Rectal smooth muscle tissue (tissue), 1 donor: ENCODE measurements at regions not wholly inside any gene's neighbourhood (a gene's known extent, or its start where the extent isn't known, plus 50 kb on each side); places are given as distances from the start of the nearest gene placed in this dataset.

ENCODE experiments used
- H3K27ac ChIP-seq: one replicate; pipeline ENCODE4 v1.7.0; 2013; ENCODE audit warnings: low read depth, low read length, inconsistent platforms
- H3K27me3 ChIP-seq: one replicate; pipeline ENCODE4 v1.7.0; 2013; ENCODE audit warnings: low read length; ENCODE audit not compliant: control insufficient read depth, insufficient read depth
- H3K36me3 ChIP-seq: one replicate; pipeline ENCODE4 v1.7.0; 2013; ENCODE audit warnings: low read length; ENCODE audit not compliant: control insufficient read depth, insufficient read depth
- H3K4me1 ChIP-seq: one replicate; pipeline ENCODE4 v1.7.0; 2013; ENCODE audit warnings: low read length; ENCODE audit not compliant: control insufficient read depth, insufficient read depth
- H3K4me3 ChIP-seq: one replicate; pipeline ENCODE4 v1.7.0; 2013; ENCODE audit warnings: low read length
- H3K9ac ChIP-seq: one replicate; pipeline ENCODE4 v1.7.0; 2013; ENCODE audit warnings: low read length

- Histone ChIP-seq H3K4me3 (no peak overlapping the region), H3K36me3 (no peaks in the 10 kb centered on the region), H3K9ac (no peak overlapping the region), H3K27ac (no peak overlapping the region), H3K4me1 (no peaks in the 10 kb centered on the region), H3K27me3 (no peaks in the 10 kb centered on the region)
Observed at GRCh38 chr1:244205171-244205570, 154.1 kb downstream of the ZBTB18 start.

DNA sequence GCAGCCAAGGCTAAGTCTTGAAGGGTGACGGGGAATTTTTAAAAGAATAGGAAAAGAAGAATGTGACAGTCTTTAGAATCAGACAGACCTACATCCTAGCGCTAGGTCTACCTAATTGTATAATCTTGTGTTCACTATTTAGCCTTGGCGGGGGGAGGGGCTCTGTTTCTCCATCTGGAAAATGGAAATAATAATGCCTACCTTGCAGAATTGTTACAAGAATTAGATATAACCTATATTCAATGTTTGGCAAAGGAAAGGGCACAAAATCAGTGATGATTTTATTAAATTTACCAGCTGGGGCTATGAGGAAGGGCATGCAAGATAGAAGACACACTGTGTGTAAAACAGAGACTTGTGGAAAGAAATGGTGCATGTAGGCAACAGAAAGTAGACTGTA lies 154.8 kb downstream of the ZBTB18 start:
- Histone ChIP-seq H3K4me3 (no peak overlapping the region), H3K4me1 (no peaks in the 10 kb centered on the region), H3K9ac (no peak overlapping the region), H3K27ac (no peak overlapping the region), H3K27me3 (no peaks in the 10 kb centered on the region), H3K36me3 (no peaks in the 10 kb centered on the region)

DNA sequence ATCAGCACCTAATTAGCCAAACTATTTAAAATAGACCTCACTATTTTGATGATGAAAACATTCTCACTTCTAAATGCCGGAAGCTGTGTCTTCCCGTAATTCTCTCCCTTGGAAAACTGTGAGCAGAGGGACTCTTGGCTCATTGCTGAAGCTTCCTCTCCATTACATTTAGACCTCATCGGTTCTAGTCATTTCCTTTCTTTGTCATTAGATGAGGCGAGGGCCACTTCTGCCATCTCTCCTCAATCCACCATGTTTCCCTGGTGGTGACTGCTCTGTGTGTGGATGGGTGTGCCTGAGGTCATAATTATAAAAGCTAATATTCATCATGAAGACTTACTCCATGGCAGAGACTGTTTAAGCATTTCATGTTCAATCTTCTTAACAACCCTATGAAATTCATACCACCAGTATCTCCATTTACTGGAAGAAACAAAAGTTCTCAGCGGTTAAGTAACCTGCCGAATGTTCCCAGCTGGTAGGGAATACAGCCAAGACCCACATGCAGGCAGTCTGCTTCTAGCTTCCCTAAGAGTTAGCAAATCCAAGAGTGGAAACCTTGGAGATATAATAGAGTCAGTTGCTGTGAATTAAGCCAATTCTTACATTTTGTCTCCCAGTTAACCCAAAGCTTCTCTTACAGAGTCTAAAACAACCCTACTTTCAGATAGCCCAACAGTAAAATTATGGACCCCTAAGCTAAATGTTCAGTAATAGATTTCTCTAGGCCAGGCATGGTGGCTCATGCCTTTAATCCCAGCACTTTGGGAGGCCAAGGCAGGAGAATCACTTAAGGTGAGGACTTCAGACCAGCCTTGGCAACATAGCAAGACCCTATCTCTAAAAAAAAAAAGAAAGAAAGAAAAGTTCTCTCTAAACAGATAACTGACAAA lies 156.2 kb downstream of the ZBTB18 start:
- no peak overlapping the region for H3K9ac ChIP-seq

GRCh38 chr1:244207935-244208244 lies 156.8 kb downstream of the ZBTB18 start:
- Histone ChIP-seq H3K27me3 (no peaks in the 10 kb centered on the region), H3K36me3 (no peaks in the 10 kb centered on the region), H3K9ac (no peak overlapping the region), H3K4me3 (no peak overlapping the region), H3K4me1 (no peaks in the 10 kb centered on the region), H3K27ac (no peak overlapping the region)

More for the DNA sequence above, 156.2 kb downstream of the ZBTB18 start:
- H3K36me3 ChIP-seq = no peaks in the 10 kb centered on the region
- H3K27me3 ChIP-seq = no peaks in the 10 kb centered on the region
- H3K4me3 ChIP-seq = no peak overlapping the region
- H3K27ac ChIP-seq = no peak overlapping the region
- no peaks in the 10 kb centered on the region for H3K4me1 ChIP-seq

- Histone ChIP-seq H3K27me3 (no peaks in the 10 kb centered on the region), H3K27ac (no peak overlapping the region), H3K4me1 (no peaks in the 10 kb centered on the region), H3K9ac (no peak overlapping the region), H3K36me3 (no peaks in the 10 kb centered on the region), H3K4me3 (no peak overlapping the region)
Observed at GRCh38 chr1:244209955-244210354, 158.9 kb downstream of the ZBTB18 start.

GRCh38 chr1:244210884-244211558 lies 159.9 kb downstream of the ZBTB18 start:
- Histone ChIP-seq H3K9ac (no peak overlapping the region), H3K27ac (no peak overlapping the region), H3K36me3 (no peaks in the 10 kb centered on the region), H3K4me3 (no peak overlapping the region), H3K4me1 (no peaks in the 10 kb centered on the region), H3K27me3 (no peaks in the 10 kb centered on the region)

- no peak overlapping the region for H3K27ac ChIP-seq
- H3K4me1 ChIP-seq = no peaks in the 10 kb centered on the region
- no peak overlapping the region for H3K4me3 ChIP-seq
- H3K36me3 ChIP-seq = no peaks in the 10 kb centered on the region
- H3K27me3 ChIP-seq = no peaks in the 10 kb centered on the region
- no peak overlapping the region for H3K9ac ChIP-seq
Observed at GRCh38 chr1:244211559-244211944, 160.5 kb downstream of the ZBTB18 start.

- H3K4me3 ChIP-seq = no peak overlapping the region
Observed at GRCh38 chr1:244212219-244212618, 161.1 kb downstream of the ZBTB18 start.

DNA sequence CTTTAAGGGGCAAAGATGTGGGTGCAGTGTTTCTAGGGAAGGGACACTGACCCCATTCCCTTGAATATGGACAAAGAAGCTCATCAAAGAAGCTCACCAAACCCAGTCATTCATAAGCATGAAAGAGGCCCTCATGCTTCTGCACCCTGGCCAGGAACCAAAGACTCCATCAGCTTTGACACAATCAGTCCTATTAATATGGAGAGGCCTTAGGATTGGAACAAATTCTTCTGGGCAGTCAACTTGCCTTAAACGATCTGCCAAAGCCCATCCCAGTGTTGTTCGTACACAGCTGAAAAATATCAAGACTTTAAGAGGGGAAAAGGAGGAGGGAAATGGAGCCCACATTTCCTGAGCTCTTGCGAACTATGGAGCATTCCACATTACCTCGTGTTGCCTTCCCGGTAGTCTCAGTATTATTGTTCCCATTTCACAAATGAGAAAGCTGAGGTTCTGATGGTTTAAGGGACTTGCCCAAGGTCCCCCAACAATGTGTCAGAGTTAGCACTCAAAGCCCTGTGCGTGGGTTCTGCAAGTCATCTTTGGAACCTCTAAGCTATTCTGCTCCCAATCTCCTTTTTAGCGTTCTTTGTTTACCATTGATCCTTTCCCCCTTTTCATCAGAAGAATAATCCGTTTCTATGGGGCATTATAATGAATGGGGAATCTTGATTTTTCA lies 161.9 kb downstream of the ZBTB18 start:
- H3K4me3 ChIP-seq = no peak overlapping the region
- H3K27ac ChIP-seq = no peak overlapping the region

More at GRCh38 chr1:244212219-244212618, 161.1 kb downstream of the ZBTB18 start:
- no peak overlapping the region for H3K27ac ChIP-seq
- no peak overlapping the region for H3K9ac ChIP-seq
- no peaks in the 10 kb centered on the region for H3K4me1 ChIP-seq
- no peaks in the 10 kb centered on the region for H3K27me3 ChIP-seq
- H3K36me3 ChIP-seq = no peaks in the 10 kb centered on the region

GRCh38 chr1:244214009-244214967 lies 163.2 kb downstream of the ZBTB18 start:
- H3K27me3 ChIP-seq = no peaks in the 10 kb centered on the region
- H3K36me3 ChIP-seq = no peaks in the 10 kb centered on the region
- no peak overlapping the region for H3K4me3 ChIP-seq
- no peak overlapping the region for H3K9ac ChIP-seq
- no peaks in the 10 kb centered on the region for H3K4me1 ChIP-seq
- no peak overlapping the region for H3K27ac ChIP-seq

More for the DNA sequence above, 161.9 kb downstream of the ZBTB18 start:
- Histone ChIP-seq H3K27me3 (no peaks in the 10 kb centered on the region), H3K9ac (no peak overlapping the region), H3K36me3 (no peaks in the 10 kb centered on the region), H3K4me1 (no peaks in the 10 kb centered on the region)

GRCh38 chr1:244216836-244217235 lies 165.8 kb downstream of the ZBTB18 start:
- no peak overlapping the region for H3K9ac ChIP-seq
- no peaks in the 10 kb centered on the region for H3K4me1 ChIP-seq
- no peaks in the 10 kb centered on the region for H3K27me3 ChIP-seq
- H3K36me3 ChIP-seq = no peaks in the 10 kb centered on the region
- no peak overlapping the region for H3K4me3 ChIP-seq
- no peak overlapping the region for H3K27ac ChIP-seq

- H3K36me3 ChIP-seq = no peaks in the 10 kb centered on the region
- no peak overlapping the region for H3K9ac ChIP-seq
- H3K27ac ChIP-seq = no peak overlapping the region
- no peaks in the 10 kb centered on the region for H3K27me3 ChIP-seq
- no peak overlapping the region for H3K4me3 ChIP-seq
- no peaks in the 10 kb centered on the region for H3K4me1 ChIP-seq
Observed at GRCh38 chr1:244217711-244218110, 166.6 kb downstream of the ZBTB18 start.
